ENCODE measurements at regions not wholly inside any gene's neighbourhood (a gene's known extent, or its start where the extent isn't known, plus 50 kb on each side); places are given as distances from the start of the nearest gene placed in this dataset.

DNA sequence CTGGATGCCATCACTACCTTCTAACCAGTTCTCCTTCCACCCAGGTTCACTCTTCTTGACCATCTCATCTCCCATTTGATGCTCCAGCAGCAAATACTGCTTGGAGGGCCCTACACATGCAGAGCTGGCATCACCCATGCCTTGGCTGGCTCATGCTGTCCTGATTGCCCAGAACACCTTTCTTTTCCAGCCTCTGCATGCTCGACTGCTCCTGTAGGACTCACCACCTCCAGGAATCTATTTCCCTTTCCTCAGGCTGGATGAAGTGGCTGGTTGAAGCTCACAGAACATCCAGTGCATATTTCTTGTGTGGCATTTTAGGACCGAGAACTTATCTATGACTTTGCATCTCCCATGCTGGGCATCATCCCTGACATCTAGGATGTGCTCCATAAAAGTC is 148.3 kb downstream of the CPEB2 start:
- no peak for ATAC-seq
- 91 to 97% (median 96%) methylated on average over 2 of the region's 2 CpGs for WGBS, 3 donors
- no peak for TF ChIP-seq CTCF (IDR thresholded peaks at IDR 0.05)
- intact Hi-C loops (cut with DNase I) = no loop called here
- H3K4me3 ChIP-seq = no peak overlapping the region
- H3K9me3 ChIP-seq = no peaks in the 10 kb centered on the region
- H3K36me3 ChIP-seq (ENCODE audit: insufficient read depth in 1 of 2, low read depth in 1 of 2) = no peaks in the 10 kb centered on the region
- no peak for DNase-seq
- H3K27ac ChIP-seq = no peak overlapping the region
- H3K4me1 ChIP-seq = peaks cover 13% of the 10 kb centered on the region
- no peaks in the 10 kb centered on the region for H3K27me3 ChIP-seq (ENCODE audit: insufficient read depth in 3 of 3, low read length in 2 of 3)

- H3K27ac ChIP-seq = no peak overlapping the region
- H3K9me3 ChIP-seq = no peaks in the 10 kb centered on the region
- no peaks in the 10 kb centered on the region for H3K36me3 ChIP-seq (ENCODE audit: insufficient read depth in 1 of 2, low read depth in 1 of 2)
- H3K27me3 ChIP-seq (ENCODE audit: insufficient read depth in 3 of 3, low read length in 2 of 3) = no peaks in the 10 kb centered on the region
- H3K4me1 ChIP-seq = peaks cover 13% of the 10 kb centered on the region
- TF ChIP-seq CTCF (IDR thresholded peaks at IDR 0.05) = no peak
- intact Hi-C loops (cut with DNase I) = no loop called here
- ATAC-seq (no peak), DNase-seq (no peak)
- H3K4me3 ChIP-seq = no peak overlapping the region
- 43 to 100% (median 99%) methylated on average over 1 of the region's 1 CpG for WGBS, 3 donors
These were observed 148.8 kb downstream of the CPEB2 start for GRCh38 chr4:15151033-15151432.

DNA sequence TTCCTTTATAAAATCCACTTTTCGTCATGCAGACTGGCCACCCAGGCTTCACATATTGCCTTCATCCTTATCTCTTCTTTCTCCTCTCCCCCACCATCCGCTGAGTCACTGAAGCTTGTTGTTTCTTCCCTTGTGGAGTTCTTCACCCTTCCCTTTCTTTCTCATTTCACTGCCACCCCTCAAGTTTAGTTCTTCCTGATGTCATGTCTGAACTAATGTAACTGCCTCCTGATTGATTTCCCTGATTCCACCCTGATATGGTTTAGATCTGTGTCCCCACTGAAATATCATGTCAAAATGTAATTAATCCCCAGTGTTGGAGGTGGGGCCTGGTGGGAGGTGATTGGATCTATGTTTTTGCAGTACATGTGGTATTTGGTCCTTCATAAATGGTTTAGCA is 151.4 kb downstream of the CPEB2 start:
- no peak overlapping the region for H3K27ac ChIP-seq
- ATAC-seq = no peak
- no peaks in the 10 kb centered on the region for H3K9me3 ChIP-seq
- no peak overlapping the region for H3K4me3 ChIP-seq
- no peaks in the 10 kb centered on the region for H3K36me3 ChIP-seq (ENCODE audit: insufficient read depth in 1 of 2, low read depth in 1 of 2)
- intact Hi-C loops (cut with DNase I) = no loop called here
- TF ChIP-seq CTCF (IDR thresholded peaks at IDR 0.05) = no peak
- WGBS, 3 donors = 88 to 97% (median 92%) methylated on average over 2 of the region's 2 CpGs
- peaks cover 13% of the 10 kb centered on the region for H3K4me1 ChIP-seq
- no peak for DNase-seq
- H3K27me3 ChIP-seq (ENCODE audit: insufficient read depth in 3 of 3, low read length in 2 of 3) = no peaks in the 10 kb centered on the region

DNA sequence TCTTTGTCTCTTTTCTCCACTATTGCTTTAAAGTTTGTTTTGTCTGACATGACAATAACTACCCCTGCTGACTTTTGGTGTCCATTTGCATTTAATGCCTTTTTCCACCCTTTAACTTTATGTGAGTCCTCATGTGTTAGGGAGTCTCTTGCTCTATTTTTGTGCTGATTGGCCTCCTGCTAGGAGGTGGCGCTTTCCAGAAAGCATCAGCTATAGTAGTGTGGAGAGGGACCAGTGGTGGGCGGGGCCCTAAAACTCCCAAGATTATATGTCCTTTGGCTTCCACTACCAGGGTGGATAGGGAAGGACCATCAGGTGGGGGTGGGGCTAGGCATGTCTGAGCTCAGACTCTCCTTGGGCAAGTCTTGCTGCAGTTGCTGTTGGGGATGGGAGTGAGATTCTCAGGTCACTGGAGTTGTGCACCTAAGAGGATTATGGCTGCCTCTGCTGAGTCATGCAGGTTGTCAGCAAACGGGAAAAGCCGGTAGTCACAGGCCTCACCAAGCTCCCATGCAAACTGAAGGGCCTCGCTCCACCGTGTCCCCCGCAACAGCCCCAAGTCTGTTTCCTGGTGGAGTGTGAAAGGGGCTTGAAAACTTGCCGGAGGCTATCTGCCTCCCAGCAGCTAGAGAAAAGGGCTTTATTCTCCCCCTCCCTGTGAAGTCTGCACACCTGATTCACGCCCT is 156.3 kb downstream of the CPEB2 start:
- H3K4me3 ChIP-seq = no peak overlapping the region
- DNase-seq = no peak
- intact Hi-C loops (cut with DNase I) = no loop called here
- no peaks in the 10 kb centered on the region for H3K27me3 ChIP-seq (ENCODE audit: insufficient read depth in 3 of 3, low read length in 2 of 3)
- 83 to 85% (median 83%) methylated on average over 9 of the region's 9 CpGs for WGBS, 3 donors
- TF ChIP-seq CTCF (IDR thresholded peaks at IDR 0.05) = no peak
- no peaks in the 10 kb centered on the region for H3K4me1 ChIP-seq
- H3K9me3 ChIP-seq = no peaks in the 10 kb centered on the region
- no peaks in the 10 kb centered on the region for H3K36me3 ChIP-seq (ENCODE audit: insufficient read depth in 1 of 2, low read depth in 1 of 2)
- no peak overlapping the region for H3K27ac ChIP-seq
- no peak for ATAC-seq

DNA sequence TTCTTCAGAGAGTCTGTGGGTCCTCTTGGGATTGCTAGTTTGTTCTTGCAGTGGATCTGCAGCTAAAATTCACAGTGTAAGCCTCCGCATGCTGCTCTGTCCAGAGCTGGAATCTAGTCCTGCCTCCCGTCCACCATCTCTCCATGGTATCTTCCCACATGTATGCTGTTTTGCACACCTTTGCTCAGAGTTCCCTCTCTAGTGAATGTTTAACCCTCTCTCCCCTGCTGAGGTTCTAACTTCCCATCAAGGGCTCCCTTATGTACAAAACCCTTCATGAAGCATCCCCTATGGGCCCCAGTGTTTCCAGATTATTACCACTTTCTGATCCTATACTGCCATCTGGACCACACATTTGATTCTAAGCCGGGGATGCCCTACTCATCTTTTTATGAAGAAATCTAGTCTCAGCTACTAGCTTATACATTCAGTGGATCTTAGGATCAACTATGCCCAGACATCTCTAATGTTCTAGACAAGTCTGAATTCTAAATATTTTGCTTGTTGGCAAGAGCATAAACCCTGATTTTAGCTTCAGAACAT is 157.3 kb downstream of the CPEB2 start:
- intact Hi-C loops (cut with DNase I) = no loop called here
- no peak for TF ChIP-seq CTCF (IDR thresholded peaks at IDR 0.05)
- Histone ChIP-seq H3K4me1 (no peaks in the 10 kb centered on the region), H3K36me3 (ENCODE audit: insufficient read depth in 1 of 2, low read depth in 1 of 2) (no peaks in the 10 kb centered on the region), H3K4me3 (no peak overlapping the region), H3K27me3 (ENCODE audit: insufficient read depth in 3 of 3, low read length in 2 of 3) (no peaks in the 10 kb centered on the region), H3K27ac (no peak overlapping the region), H3K9me3 (no peaks in the 10 kb centered on the region)
- ATAC-seq (no peak), DNase-seq (no peak)
- 91 to 93% (median 92%) methylated on average over 3 of the region's 3 CpGs for WGBS, 3 donors

Measured in psoas muscle (tissue), 7 donors.